ENCODE measurements at regions not wholly inside any gene's neighbourhood (a gene's known extent, or its start where the extent isn't known, plus 50 kb on each side); places are given as distances from the start of the nearest gene placed in this dataset.

DNA sequence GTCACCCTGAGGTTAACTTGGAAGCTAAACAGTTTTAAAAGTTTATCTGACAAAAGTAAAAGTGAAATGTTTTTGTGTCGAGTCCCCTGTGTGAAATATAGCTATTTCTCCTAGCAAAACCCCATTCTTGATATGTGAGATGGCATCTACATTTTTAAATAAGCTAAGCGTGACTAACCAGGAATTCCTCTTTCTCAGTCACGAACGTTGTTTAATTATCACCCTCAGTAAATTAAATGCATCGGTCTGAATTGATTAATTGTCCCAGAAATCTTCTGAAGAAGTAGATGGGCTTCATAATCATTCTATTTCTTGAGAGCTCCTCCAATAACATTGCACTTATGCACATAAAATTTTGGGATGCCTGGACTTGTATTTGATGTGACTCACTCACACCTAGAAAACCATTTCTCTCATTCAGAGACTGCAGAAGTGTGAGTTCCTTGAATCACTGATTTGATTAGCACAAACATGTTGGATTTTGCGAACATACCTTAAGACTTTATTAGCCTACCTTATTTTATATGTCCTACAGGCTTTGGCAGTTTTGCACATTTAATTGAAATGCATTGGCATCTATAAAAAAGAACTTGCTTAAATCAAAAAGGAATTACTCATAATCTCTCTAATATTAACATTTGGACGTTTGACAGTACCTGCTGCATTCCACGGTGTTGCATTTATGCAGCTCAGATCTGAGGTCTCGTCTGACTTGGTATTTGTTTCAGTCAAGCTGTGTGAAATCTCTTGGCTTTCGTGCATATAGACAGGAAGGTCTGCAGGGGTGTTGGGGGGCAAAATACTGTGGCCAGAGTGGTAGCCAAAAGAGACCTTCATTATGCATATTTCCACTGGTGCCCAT, 475.2 kb downstream of the EPHA4 start:
- no peak for TF ChIP-seq CTCF (IDR thresholded peaks at IDR 0.05; ENCODE audit: insufficient read depth, low read length, poor library complexity, severe bottlenecking)
- no peak for DNase-seq (ENCODE audit: low read depth)
- no peaks in the 10 kb centered on the region for H3K36me3 ChIP-seq (ENCODE audit: control insufficient read depth, insufficient read depth, low read length)
- H3K4me3 ChIP-seq (ENCODE audit: low read depth, low read length): no peak overlapping the region
- H3K27me3 ChIP-seq (ENCODE audit: control insufficient read depth, insufficient read depth, low read length): no peaks in the 10 kb centered on the region

DNA sequence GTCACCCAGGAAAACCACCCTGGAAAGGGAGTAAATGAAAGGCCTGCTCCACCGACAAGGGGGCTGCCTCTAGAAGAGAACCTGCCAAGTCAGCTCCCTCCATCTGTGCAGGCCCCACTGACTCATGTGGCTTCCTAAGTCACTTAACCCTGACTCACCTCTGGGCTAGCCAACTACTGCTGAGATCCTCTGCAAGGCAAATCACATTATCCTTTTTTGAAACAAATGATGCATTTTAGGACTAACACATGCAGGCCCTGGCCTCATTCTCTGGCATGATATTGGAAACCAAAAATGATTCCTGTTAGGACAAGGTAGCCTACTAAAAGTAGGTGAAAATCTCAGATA, 474.6 kb downstream of the EPHA4 start:
- DNase-seq (ENCODE audit: low read depth): peak; percentile 62
- Histone ChIP-seq H3K36me3 (ENCODE audit: control insufficient read depth, insufficient read depth, low read length) (no peaks in the 10 kb centered on the region), H3K4me3 (ENCODE audit: low read depth, low read length) (no peak overlapping the region), H3K27me3 (ENCODE audit: control insufficient read depth, insufficient read depth, low read length) (no peaks in the 10 kb centered on the region)
- no peak for TF ChIP-seq CTCF (IDR thresholded peaks at IDR 0.05; ENCODE audit: insufficient read depth, low read length, poor library complexity, severe bottlenecking)

DNA sequence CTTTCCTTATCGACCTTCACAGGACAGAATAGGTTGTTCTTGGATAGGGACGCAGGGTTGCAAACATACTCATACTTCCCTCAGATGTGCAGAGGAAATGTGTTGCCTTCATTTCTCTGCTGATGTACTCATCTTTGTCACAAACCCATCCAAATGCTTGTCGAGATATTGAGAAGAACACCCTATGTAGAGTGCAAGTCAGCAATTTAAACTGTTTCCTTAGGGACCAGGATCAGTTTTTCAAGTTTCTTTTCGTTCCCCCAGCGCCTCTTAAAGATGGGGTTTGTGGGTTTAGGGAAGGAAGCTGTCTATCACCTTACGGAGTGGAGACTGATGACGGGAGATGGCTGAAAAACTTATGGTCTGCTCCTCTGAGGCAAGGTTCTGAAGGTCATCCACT, 474.2 kb downstream of the EPHA4 start:
- Histone ChIP-seq H3K27me3 (ENCODE audit: control insufficient read depth, insufficient read depth, low read length) (no peaks in the 10 kb centered on the region), H3K36me3 (ENCODE audit: control insufficient read depth, insufficient read depth, low read length) (no peaks in the 10 kb centered on the region), H3K4me3 (ENCODE audit: low read depth, low read length) (no peak overlapping the region)
- no peak for TF ChIP-seq CTCF (IDR thresholded peaks at IDR 0.05; ENCODE audit: insufficient read depth, low read length, poor library complexity, severe bottlenecking)
- DNase-seq (ENCODE audit: low read depth): no peak

DNA sequence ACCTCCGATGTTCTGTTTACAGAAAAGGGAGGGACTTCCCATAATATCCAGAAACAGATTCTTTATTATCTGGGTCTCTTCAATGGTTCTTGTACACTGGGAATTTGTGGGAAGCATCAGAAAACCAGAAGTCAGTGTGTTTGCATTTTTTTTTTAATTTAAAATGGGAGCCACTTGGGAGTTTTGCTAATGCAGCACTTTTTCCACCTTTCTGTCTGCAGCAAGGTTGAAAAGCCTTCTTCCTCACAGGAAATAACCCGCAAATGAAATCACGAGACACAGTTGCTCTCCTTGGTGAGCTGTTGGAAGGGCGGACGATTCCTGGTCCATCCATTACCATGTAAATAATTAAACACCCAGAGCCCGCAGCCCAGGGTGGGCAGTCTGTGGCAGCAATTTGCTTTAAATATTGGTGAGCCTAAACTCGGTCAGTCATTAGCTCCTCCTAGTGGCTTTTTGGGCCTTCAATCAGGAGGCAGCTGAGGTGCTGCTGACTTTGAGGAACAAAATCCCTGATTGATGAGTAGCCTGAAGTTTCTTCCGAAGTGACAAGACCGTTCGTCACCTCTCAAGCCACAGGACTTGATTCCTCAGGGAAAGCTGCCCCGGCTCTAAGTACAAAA, 471.5 kb downstream of the EPHA4 start:
- Histone ChIP-seq H3K4me3 (ENCODE audit: low read depth, low read length) (no peak overlapping the region), H3K36me3 (ENCODE audit: control insufficient read depth, insufficient read depth, low read length) (no peaks in the 10 kb centered on the region), H3K27me3 (ENCODE audit: control insufficient read depth, insufficient read depth, low read length) (no peaks in the 10 kb centered on the region)
- DNase-seq (ENCODE audit: low read depth): peak; percentile 45
- peak; percentile 51 for TF ChIP-seq CTCF (IDR thresholded peaks at IDR 0.05; ENCODE audit: insufficient read depth, low read length, poor library complexity, severe bottlenecking)

DNA sequence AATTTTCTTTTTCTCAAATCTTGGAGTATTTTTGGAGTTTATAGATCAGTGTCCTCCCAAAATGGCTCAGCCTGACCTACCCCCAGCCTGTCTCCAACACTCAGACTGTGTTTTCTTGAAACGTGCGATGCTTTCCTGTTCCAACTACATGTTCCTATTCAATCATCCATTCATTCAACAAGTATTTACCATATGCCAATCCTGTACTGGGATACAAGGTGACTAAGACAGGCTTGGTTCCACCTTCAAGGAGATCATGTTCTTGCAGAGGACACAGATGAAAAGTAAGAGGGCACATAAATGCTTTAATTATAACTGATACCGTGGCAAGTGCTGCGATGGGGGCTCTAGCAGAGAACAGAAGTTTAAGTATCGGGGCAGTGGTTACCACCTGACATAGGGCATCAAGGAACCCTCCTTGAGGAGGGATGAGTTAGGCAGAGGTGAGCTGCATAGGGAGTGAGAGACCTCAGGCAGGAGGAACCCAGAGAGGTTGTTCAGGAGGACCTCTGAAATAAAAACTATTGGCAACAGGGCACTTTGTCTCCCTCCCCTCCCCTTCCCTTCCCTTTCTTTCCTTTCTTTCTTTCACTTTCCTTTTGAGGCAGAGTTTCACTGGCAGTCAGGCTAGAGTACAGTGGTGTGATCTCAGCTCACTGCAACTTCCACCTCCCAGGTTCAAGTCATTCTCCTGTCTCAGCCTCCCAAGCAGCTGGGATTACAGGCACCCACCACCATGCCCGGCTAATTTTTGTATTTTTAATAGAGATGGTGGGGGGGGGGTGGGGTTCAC, 469.0 kb downstream of the EPHA4 start:
- Histone ChIP-seq H3K4me3 (ENCODE audit: low read depth, low read length) (no peak overlapping the region), H3K36me3 (ENCODE audit: control insufficient read depth, insufficient read depth, low read length) (no peaks in the 10 kb centered on the region), H3K27me3 (ENCODE audit: control insufficient read depth, insufficient read depth, low read length) (no peaks in the 10 kb centered on the region)
- no peak for TF ChIP-seq CTCF (IDR thresholded peaks at IDR 0.05; ENCODE audit: insufficient read depth, low read length, poor library complexity, severe bottlenecking)
- no peak for DNase-seq (ENCODE audit: low read depth)

Measured in kidney epithelial cell (primary cell).